HG03135 (cell line): ENCODE measurements at regions not wholly inside any gene's neighbourhood (a gene's known extent, or its start where the extent isn't known, plus 50 kb on each side); places are given as distances from the start of the nearest gene placed in this dataset.

Source experiments
- ATAC-seq: cut with Tn5 transposase; IDR thresholded peaks from one replicate; pipeline ENCODE4 v1.9.1; 2021; ENCODE audit warnings: mild to moderate bottlenecking, moderate library complexity; ENCODE audit not compliant: unreplicated experiment

DNA sequence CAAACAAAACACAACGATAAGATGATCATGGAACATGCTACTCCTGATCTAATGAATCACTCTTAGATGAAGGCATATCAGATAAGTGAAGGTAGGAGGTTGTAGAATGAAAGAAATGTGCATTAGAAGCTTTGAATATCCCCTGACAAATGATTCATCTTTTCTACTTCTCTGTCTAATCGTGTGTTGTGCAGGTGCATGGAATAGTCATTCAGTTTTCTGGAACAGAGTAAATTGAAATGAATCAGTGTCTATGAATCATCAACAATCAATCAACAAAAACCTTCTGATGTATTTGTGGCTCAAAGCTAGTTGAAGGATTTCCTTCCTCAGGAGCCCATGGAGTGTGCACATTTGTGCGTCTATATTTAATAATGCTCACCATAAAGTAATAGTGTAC, 1290.4 kb upstream of the PCDH20 start:
- ATAC-seq: no peak

DNA sequence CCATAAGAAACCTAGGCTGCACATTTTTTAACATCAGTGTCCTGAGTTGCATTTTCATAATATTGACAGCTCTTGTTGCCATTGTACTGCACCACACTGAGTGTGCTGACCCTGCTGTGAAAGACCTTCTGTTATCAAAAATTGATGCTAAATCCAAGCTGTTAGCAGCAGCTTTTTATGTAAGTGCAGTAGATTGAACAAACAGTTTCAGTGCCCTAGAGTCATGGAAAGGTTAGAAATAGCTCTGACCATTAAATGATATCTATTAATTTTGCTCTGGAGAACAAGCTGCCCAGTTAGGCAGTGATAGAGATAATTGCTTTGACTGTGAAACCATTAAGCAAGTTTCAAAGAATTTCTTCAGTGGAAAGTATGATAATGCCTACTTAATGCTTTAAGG, 1289.2 kb upstream of the PCDH20 start:
- no peak for ATAC-seq

DNA sequence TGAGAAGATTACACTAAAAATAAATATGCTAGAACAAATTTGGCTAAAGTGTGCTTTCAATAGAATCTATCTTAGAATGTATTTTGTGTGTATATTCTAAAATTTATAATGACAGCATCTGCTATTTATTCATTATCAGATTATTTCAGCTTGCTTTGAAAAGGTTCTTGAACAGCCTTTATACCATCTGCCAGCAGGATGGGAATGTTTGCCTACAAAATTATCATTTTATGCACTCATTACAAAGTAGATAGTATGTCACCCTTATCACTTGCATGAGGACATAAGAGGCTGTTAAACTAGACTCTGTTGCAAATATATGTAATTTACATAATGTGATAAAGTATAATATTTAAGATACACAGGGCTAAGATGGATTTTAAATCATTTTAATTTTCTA, 1286.9 kb upstream of the PCDH20 start:
- no peak for ATAC-seq

DNA sequence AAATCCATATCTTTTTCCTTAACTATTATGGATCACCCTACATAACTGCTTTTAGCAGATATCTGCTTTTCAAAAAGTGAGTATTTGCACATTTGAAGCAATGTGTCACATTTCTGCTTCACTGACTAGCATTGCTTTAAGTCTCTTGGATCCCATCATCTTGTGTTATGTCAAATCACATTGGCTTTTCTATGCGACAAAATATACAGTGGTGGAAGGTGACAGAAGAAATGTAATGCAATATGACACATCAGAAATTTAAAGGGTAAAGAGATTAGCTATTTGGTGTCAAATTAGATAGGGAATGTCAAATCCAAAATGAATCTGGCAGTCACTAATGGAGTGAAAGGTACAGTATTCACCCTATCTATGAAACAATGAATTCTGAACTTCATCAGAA, 1282.1 kb upstream of the PCDH20 start:
- no peak for ATAC-seq

DNA sequence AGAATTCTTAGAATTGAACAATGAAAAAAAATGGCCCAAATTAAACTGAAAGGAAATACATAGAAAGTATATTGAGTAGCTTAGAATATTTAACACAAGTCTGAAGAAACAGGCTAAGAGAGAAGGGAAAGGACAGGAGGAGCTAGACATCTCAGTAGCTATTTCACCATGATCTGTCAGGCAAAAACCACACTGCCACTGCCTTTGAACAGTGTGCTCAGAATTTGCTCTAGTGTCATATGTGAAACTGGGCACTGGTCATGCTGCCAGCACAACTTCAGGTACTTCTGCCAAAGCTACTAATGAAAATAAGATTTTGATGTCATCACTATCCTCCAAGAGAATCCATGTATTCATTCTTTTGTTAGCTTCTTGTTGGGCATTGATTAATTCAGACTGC, 1280.8 kb upstream of the PCDH20 start:
- ATAC-seq: no peak

DNA sequence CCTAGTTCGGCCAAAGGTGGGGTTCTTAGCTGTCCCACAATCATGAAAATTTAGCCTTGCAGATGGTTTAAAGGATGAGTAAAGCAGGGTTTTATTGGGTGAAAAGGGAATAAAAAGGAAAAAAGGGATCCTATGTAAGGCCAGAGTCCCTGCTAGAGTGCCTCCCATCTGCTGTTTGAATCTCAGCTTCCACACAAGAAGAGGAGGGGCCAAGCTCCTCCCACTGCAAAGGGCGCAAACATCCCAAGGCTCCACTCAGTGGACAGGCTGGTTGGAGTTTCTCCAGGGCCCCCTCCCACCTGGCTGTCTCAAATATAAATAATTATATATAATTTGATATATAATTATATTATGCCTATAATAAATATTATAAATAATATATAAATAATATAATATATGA, 1272.1 kb upstream of the PCDH20 start:
- no peak for ATAC-seq

DNA sequence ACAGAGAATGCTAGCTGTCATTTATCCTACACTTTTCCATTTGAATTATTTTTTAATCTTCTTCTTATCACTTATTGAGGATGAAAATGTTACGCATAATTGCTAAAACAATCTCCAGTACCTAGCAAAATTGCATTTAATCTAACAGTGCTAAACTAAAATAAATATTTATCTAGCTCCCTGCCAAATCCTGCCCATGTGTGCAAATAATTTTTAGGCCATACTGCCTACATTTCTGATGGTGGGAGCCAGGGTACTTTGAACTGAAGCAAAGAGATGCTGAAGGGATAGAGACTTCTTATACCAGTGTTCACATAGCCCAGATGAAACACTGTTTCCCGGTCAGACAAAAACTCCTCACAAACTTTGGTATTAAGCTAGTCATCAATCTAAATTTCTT, 1268.7 kb upstream of the PCDH20 start:
- ATAC-seq: no peak

DNA sequence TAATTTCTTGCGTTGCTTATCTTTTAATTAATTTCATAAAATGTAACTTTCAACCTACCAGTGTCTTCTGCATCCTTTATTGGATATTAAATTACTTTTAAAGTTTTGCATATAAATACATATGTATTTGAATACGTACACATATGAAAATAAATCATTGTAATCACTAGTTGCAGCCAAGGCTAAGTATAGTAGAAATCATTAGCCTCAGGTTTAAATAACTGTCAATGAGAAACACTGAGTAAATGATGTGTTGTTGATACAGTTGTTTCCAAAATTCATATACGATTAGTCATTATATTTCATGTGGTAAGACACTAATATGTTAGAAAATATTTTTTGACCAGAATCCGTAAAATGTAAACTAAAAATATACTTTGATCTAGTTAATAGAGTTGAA, 1267.1 kb upstream of the PCDH20 start:
- no peak for ATAC-seq

DNA sequence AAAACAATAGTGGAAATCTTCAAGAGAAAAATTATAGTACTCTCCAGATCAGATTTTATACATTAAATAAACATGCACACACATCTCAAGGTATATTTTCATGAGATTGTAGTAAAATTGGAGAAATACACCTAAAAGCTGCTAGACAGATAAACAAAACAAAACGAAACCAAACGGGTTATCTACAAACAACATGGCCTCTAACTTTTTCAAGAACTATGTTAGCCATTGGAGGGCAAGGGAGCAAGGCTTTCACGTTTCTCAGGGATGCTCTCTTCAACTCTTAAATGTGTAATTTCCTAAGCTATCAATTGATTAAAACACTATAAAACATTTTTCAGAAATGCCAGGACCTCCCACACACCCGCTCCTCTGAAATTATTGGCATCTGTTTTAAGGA, 1262.4 kb upstream of the PCDH20 start:
- ATAC-seq: no peak

DNA sequence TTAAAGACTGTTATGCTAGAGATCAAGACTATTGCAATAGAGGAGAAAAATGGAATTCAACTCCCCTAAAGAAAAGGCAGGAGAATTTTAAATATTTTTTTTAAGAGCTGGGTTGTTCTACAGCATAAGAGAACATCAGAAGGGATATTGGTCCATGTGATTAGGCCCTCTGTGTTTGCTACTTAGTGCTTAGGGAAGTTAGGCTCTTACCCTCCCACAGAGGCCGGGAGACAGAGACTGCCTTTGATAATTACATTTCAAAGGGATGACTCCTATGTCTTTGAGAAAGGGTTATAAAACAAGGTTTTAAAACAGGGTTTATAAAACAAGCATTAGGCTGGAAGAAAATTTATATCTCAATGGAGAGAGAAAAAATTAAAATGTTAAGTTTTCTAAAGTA, 1248.1 kb upstream of the PCDH20 start:
- no peak for ATAC-seq

DNA sequence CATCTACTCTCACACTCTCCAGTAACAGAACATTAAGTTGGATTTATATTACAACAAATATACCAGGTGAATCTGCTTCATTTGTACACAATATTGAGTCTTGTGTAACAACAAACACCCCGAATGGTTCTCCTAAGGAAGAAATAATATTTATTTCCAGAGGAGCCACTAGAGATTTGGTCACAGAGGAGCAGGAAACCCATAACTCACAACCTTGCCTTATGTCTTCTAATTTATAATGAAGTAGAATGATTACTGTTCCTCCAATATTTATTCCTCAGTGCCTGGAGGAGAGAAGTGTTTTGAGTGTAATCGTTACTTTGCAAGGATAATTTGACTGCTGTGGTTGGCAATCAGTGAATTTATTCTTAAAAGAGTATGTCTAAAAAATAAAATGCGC, 1243.7 kb upstream of the PCDH20 start:
- ATAC-seq: no peak

DNA sequence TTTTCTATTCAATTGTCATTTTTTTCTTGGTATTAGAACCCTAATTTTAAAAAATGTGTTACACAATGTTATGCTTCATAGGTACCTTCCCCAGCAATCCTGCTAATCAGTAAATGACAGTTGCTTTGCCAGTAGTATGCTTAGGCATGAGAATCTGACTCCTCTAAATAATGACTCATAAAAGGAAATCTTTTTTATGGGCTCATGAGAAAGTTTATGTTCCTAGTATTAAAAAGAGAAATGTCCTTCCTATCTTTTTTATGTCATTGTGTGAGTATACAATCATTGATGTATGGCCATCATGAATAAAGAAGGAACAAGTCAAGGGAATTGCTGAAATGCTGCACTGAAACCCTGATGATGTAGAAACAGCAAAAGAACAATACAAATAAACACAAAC, 1237.7 kb upstream of the PCDH20 start:
- no peak for ATAC-seq

DNA sequence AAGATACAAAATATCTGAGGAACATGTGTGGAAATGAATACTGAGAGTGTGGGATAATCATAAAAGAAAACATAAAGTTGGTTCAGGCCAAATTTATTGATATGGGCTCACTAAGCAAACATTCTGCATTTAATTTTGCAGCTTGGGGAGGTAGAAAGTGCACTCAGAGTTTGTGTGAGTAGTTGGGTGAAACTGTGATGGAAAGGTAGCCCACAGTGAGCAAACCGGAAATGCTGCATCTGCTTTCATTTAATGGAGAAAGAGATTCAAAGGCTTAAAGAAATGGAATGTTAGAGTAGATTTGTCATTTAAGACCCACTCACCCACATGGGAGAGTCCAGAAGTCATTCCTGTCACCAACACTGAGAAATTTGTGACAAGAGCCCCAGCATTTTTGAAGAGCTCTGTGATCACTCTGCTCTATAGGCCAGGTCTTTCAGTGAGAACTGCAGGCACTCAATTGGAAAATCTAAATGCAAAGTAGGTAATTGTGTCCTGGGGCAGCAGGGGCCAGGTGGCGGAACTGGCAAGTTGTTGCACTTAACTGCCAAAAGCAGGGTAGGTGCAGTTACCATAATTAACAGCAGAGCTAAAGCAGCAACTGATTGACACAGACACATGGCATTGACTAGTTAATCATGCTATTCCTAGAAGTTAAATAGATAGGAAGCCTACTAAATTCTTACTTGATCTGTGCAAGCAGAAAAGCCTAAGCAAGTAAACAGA, 1228.3 kb upstream of the PCDH20 start:
- peak; percentile 68 for ATAC-seq

DNA sequence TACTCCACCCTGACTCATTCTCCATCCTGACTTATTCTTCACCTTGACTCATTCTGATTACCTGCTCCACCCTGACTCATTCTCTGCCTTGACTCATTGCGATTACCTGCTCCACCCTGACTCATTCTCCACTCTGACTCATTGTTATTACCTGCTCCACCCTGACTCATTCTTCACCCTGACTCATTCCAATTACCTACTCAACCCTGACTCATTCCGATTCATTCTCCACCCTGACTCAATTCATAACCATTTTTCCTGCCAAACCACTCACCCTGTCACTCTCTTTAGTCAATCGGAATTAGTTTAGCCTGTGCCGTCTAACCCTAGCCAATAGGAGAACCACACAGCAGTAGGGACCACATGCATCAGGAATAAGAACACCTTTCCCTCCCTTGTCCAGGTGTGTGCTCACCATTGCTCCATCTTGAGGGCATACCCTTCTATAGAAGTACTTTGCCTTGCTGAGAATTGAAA, 1227.4 kb upstream of the PCDH20 start:
- ATAC-seq: no peak

DNA sequence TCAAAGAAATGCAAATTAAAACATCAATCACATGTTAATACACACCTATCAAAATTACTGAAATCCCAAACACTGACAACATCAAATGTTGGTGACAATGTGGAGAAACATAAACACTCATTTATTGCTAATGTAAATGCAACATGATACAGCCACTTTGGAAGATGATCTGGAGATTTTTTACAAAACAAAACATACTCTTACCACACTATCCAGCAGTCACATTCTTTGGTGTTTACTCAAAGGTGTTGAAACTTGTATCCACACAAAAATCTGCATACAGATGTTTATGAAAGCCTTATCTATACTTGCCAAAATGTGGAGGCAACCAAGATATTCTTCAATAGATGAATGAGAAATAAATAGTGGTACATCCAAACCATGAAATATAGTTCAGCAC, 1219.5 kb upstream of the PCDH20 start:
- no peak for ATAC-seq

DNA sequence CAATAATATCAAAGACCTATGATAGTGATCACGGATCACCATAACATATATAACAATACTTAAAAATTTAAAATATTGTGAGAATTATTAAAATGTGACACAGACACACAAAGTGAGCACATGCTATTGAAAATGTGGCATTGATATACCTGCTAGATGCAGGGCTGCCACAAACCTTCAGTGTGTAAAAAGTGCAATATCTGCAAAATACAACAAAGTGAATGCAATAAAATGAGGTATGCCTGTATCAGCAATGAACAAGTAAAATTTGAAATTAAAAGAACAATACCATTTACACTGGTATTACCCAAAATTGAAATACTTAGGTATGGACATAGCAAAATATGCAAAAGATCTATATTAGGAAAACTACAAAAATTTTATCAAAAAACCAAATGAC, 1217.8 kb upstream of the PCDH20 start:
- ATAC-seq: no peak

DNA sequence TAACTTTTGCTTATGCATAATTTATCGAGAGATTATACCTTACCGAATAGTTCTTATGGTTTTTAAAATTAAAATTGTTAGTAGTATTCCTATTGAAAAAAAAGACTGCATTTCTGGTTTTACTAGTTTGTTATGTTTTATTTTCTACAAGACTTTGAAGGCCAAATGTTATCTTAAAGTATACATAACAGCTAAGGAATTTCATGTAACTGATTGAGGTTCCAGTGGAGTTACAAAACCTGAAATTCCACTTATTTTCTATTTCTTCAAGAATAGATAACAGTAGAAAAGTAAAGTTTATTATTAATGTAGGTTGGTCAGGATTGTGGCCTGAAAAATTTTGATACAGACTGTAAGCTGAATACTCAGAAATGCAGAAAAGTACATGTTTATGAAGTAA, 1216.0 kb upstream of the PCDH20 start:
- no peak for ATAC-seq

DNA sequence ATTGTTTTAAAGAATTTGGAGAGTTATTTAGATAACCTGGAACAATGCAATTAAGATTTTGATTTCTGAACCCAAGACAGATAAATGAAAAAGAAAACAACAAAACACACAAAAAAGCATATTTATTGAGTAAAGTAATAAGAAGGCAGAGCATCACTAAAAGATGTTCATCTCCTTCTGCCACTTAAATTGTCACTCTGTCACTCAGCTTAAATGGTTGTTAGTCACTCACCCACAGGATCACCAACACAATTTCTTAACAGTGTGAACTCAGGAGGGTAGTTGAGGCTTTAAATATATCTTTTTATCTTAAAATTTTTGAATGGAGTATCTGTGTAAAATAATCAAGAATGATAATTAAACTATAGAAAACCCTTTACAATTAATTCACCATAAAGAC, 1215.5 kb upstream of the PCDH20 start:
- no peak for ATAC-seq

DNA sequence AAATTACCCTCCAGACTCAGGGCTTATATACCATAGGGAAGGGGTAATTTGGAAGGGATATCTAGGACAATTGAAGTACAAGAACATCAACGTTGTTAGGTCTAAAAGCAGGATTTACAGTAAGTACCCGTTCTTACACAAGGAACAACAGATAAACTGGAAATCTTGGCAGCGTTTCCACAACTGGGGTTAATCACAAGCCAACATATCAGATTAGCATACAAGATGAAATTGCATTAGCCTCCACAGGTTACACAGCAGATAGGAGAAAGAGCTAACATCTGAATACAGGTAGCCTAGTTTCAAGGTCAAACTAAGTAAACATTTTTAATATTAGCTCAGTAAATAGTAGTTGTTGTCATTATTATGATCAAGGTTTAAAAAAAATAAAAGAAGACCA, 1214.0 kb upstream of the PCDH20 start:
- no peak for ATAC-seq

DNA sequence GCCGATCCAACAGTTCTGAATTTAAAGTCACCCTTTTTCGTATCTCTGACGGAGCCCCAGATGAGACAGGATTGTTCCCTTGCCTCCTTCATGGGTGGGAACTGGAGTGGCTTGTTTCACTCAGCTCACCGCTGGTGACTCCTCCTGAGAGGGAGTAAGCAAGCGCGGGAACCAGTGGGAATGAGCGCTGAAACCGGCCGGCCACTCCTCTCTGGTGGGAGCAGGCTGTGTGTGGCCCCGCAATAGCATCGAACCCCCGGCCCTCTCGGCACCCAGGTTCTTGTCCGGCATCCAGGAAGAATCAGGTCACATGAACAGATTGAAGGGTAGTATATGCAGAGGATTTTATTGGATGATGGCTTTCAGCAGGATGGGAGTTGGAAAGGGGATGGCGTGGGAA, 1211.6 kb upstream of the PCDH20 start:
- no peak for ATAC-seq

DNA sequence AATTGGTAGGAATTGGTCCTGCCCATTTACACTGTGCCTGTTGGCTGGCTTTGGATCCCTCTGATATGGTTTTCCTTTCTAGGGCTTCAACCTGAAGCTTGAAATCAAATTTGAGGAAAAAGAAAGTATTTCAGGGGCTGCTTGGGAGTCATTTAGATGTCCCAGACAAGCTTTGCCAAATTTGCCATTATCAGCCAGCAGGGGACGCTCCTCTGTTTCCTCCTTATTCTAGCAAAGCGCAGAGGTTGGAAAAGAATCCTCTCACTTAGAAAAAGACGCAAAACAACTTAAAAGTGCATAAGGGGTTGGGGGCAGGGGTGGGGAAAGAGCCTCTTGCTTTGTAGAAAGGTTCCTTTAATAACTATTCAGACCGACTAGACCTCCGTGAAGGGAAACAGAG, 1211.1 kb upstream of the PCDH20 start:
- no peak for ATAC-seq

DNA sequence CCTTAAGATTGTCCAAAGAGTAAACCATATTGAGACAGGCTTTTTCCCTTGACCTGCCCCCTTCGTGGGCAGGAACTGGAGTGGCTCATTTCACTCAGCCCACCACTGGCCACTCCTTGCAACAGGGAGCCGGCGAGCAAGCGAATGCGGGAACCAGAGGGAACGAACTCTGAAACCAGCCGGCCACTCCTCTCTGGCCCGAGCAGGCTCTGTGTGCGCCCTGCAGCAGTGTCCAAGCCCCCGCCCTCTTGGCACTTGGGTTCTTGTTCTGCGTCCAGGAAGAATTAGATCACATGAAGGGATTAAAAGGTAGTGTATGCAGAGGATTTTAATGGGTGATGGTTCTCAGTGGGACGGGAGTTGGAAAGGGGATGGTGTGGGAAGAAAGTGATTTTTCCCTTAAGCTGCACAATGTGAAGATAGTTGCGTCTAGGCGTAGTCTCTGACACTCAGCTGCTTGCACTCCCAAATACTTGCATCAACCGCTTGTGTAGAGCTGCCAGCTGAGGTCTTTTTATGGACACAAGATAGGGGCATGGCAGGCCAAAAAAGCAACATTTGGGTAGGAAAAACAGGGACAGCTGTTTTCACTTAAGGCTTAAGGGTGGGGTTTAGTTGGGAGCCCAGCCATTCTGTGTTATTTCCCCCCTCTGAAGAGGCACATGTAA, 1209.7 kb upstream of the PCDH20 start:
- no peak for ATAC-seq

DNA sequence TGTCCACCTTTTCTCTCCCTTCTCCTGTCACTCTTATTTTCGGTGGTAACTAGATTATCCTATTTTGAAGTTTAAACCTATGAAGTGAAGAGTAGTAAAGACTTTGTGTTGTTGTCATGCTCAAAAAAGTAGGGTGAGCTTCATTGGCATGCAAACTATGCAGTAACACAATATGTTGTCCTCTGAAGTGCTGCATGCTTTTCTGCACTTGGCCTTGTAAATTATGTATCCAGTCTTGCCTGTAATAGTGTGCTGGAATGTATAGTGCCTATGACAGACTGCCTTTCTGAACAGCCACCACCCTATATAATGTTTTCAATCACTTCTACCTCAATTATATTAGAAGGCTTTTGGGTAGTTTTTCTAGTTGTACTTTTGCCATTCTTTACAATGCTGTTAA, 1198.2 kb upstream of the PCDH20 start:
- no peak for ATAC-seq
